GM23248 (cell line): ENCODE measurements at regions not wholly inside any gene's neighbourhood (a gene's known extent, or its start where the extent isn't known, plus 50 kb on each side); places are given as distances from the start of the nearest gene placed in this dataset.

Source experiments
- EZH2 ChIP-seq: fragments of 200-600 bp; sonication (generic); IDR thresholded peaks from 2 replicates; pipeline ENCODE4 v1.6.1; 2018; ENCODE audit warnings: antibody characterized with exemption, mild to moderate bottlenecking; ENCODE audit not compliant: insufficient read depth, poor library complexity, severe bottlenecking
- EZH2phosphoT487 ChIP-seq: fragments of 200-600 bp; sonication (generic); IDR thresholded peaks from 2 replicates; pipeline ENCODE4 v1.6.1; 2018; ENCODE audit warnings: antibody characterized with exemption, moderate library complexity, mild to moderate bottlenecking, low read depth; ENCODE audit not compliant: insufficient read depth

DNA sequence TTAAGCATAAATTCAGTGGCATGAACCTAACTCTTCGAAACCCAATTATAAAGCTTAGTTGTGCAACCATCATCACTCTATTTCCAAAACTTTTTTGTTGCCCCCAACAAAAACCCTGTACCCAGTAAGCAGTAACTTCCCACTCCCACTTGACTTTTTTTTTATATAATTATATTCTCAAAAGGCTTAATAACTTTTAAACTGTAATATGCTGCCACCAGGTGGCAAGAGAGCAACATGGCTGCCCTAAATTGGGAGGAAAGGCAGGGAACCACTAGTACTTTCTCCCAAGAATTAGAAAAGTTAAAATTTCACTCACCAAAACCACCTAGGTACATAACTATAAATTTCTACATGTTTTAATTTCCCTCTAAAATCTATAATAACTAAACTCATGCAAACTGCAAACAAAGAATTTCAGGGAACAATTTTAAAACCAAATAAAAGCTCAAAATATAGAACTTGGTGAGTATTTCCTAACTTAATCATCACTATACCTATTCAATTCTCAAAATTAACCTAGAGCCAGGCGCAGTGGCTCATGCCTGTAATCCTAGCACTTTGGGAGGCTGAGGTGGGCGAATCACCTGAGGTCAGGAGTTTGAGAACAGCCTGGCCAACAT lies 50.2 kb upstream of the RNF38 start:
- no peak for TF ChIP-seq EZH2phosphoT487
- TF ChIP-seq EZH2, result no peak
